GM19467 (cell line): ENCODE measurements at regions not wholly inside any gene's neighbourhood (a gene's known extent, or its start where the extent isn't known, plus 50 kb on each side); places are given as distances from the start of the nearest gene placed in this dataset.
"Not testable (repeated sequence)": the region's sequence is repeated elsewhere in the genome, so short reads cannot be mapped to it uniquely, and the experiment has no call there.

Experiments
- ATAC-seq: cut with Tn5 transposase; IDR thresholded peaks from one replicate; pipeline ENCODE4 v1.9.1; 2021; ENCODE audit warnings: mild to moderate bottlenecking, moderate library complexity; ENCODE audit not compliant: unreplicated experiment

GRCh38 chr9:135349212-135350002 is 130.2 kb upstream of the PPP1R26 start:
- no peak for ATAC-seq

- ATAC-seq: no peak
These were observed 129.6 kb upstream of the PPP1R26 start for GRCh38 chr9:135350003-135350315.

- no peak for ATAC-seq
These were observed 125.6 kb upstream of the PPP1R26 start for GRCh38 chr9:135353935-135354334.

GRCh38 chr9:135355521-135356011 is 124.0 kb upstream of the PPP1R26 start:
- no peak for ATAC-seq

- no peak for ATAC-seq
These were observed 123.6 kb upstream of the PPP1R26 start for GRCh38 chr9:135356021-135356420.

- no peak for ATAC-seq
These were observed 122.8 kb upstream of the PPP1R26 start for GRCh38 chr9:135356796-135357195.

- ATAC-seq: no peak
These were observed 121.6 kb upstream of the PPP1R26 start for GRCh38 chr9:135357863-135358551.

GRCh38 chr9:135358552-135358940 is 121.0 kb upstream of the PPP1R26 start:
- no peak for ATAC-seq

GRCh38 chr9:135359764-135360163 is 119.8 kb upstream of the PPP1R26 start:
- no peak for ATAC-seq

GRCh38 chr9:135360617-135361016 is 119.0 kb upstream of the PPP1R26 start:
- no peak for ATAC-seq

GRCh38 chr9:135361668-135362067 is 117.9 kb upstream of the PPP1R26 start:
- ATAC-seq: not testable (repeated sequence)

GRCh38 chr9:135363596-135363995 is 116.0 kb upstream of the PPP1R26 start:
- no peak for ATAC-seq

- no peak for ATAC-seq
These were observed 114.4 kb upstream of the PPP1R26 start for GRCh38 chr9:135365013-135365768.

GRCh38 chr9:135366104-135366503 is 113.5 kb upstream of the PPP1R26 start:
- ATAC-seq: no peak

- ATAC-seq: no peak
These were observed 110.1 kb upstream of the PPP1R26 start for GRCh38 chr9:135369412-135369990.

GRCh38 chr9:135370411-135371375 is 108.9 kb upstream of the PPP1R26 start:
- no peak for ATAC-seq

- ATAC-seq: no peak
These were observed 108.0 kb upstream of the PPP1R26 start for GRCh38 chr9:135371535-135371934.

- no peak for ATAC-seq
These were observed 107.5 kb upstream of the PPP1R26 start for GRCh38 chr9:135372036-135372435.

- ATAC-seq: no peak
These were observed 107.0 kb upstream of the PPP1R26 start for GRCh38 chr9:135372501-135373008.

GRCh38 chr9:135373151-135373685 is 106.4 kb upstream of the PPP1R26 start:
- no peak for ATAC-seq
